Colonic mucosa (tissue), 4 donors: ENCODE measurements at regions not wholly inside any gene's neighbourhood (a gene's known extent, or its start where the extent isn't known, plus 50 kb on each side); places are given as distances from the start of the nearest gene placed in this dataset.

Source experiments
- DNase-seq: peaks from one replicate; pipeline ENCODE4 v3.0.0-alpha.2; 2020
- H3K27ac ChIP-seq: fragments of 200-600 bp; one replicate; pipeline ENCODE4 v1.8.0; 2021
- H3K27me3 ChIP-seq: fragments of 200-600 bp; one replicate; pipeline ENCODE4 v1.8.0; 2021
- H3K36me3 ChIP-seq: fragments of 200-600 bp; one replicate; pipeline ENCODE4 v1.8.0; 2021
- H3K4me1 ChIP-seq: fragments of 200-600 bp; one replicate; pipeline ENCODE4 v1.8.0; 2021; ENCODE audit warnings: mild to moderate bottlenecking
- H3K4me3 ChIP-seq: fragments of 200-600 bp; one replicate; pipeline ENCODE4 v1.8.0; 2021
- H3K9ac ChIP-seq, 2 donors: one replicate each; pipeline ENCODE4 v1.7.0; 2013; ENCODE audit warnings: control low read depth in 2 of 2, low read depth in 2 of 2, low read length in 2 of 2
- H3K9me3 ChIP-seq: fragments of 200-600 bp; one replicate; pipeline ENCODE4 v1.8.0; 2021
- CTCF ChIP-seq: fragments of 200-600 bp; IDR thresholded peaks from one replicate; pipeline ENCODE4 v1.8.0; 2022; ENCODE audit warnings: antibody characterized with exemption, mild to moderate bottlenecking
- intact Hi-C: fragments of 100-400 bp; cut with DNase I; formaldehyde crosslinking; loops from one replicate; pipeline ENCODE4 v1.14.1; 2022
- donor health status: healthy.
- donor health status: DM: no; HTN: no; CAD: no.
- donor health status: DM: no; HTN: no; CAD: no.

DNA sequence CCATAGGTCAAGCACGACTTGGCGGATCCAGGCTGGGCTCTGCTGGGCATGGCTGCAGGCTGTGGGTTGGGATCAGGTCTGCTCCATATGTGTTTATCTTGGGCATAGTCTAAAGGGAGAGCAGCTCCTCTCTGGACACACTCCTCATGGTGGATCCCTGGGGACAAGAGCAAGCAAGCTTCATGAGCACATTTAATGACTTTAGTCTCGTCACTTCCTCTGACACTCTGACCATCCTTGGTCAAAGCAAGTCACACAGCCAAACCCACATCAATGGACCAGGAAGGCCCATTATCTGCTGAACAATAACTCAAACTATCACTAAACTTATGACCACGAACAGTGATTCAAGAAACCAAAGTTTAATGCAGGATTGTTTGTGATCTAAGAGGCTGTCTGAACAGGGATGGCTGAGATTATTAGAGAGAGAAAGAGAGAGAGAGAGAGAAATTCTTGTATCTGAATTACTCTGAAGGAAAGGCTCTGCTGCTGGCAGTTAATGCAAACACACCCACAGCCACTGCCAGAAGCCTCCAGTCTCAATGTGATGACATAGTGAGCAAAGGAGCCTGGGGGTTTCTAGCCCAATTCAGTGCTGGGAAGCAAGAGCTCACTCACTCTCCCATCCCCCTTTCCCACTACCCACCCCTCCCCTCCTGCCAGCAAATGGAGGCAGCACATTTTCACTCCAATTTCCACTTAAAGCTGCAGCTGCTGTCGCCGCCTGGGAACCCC lies 490.2 kb upstream of the SULF2 start:
- no peak for TF ChIP-seq CTCF
- Histone ChIP-seq H3K36me3 (no peaks in the 10 kb centered on the region), H3K27me3 (no peaks in the 10 kb centered on the region), H3K4me3 (no peak overlapping the region), H3K4me1 (no peaks in the 10 kb centered on the region), H3K9me3 (no peaks in the 10 kb centered on the region), H3K27ac (no peak overlapping the region), H3K9ac (no peak overlapping the region)
- intact Hi-C loops = no loop called here
- DNase-seq = no peak

- intact Hi-C loops = no loop called here
- Histone ChIP-seq H3K9me3 (no peaks in the 10 kb centered on the region), H3K27me3 (no peaks in the 10 kb centered on the region), H3K4me1 (no peaks in the 10 kb centered on the region), H3K4me3 (no peak overlapping the region), H3K9ac (no peak overlapping the region), H3K27ac (no peak overlapping the region), H3K36me3 (no peaks in the 10 kb centered on the region)
- no peak for TF ChIP-seq CTCF
- DNase-seq = no peak
Observed at GRCh38 chr20:48273843-48274242, 488.6 kb upstream of the SULF2 start.

GRCh38 chr20:48270885-48271284 lies 485.6 kb upstream of the SULF2 start:
- intact Hi-C loops = no loop called here
- H3K9ac ChIP-seq = no peak overlapping the region
- TF ChIP-seq CTCF = no peak
- H3K9me3 ChIP-seq = no peaks in the 10 kb centered on the region
- no peak for DNase-seq
- H3K4me1 ChIP-seq = no peaks in the 10 kb centered on the region
- H3K27me3 ChIP-seq = no peaks in the 10 kb centered on the region
- no peak overlapping the region for H3K27ac ChIP-seq
- no peak overlapping the region for H3K4me3 ChIP-seq
- H3K36me3 ChIP-seq = no peaks in the 10 kb centered on the region

- no peaks in the 10 kb centered on the region for H3K4me1 ChIP-seq
- DNase-seq = no peak
- no peak overlapping the region for H3K4me3 ChIP-seq
- intact Hi-C loops = no loop called here
- no peaks in the 10 kb centered on the region for H3K36me3 ChIP-seq
- no peak overlapping the region for H3K27ac ChIP-seq
- H3K9me3 ChIP-seq = no peaks in the 10 kb centered on the region
- H3K9ac ChIP-seq = no peak overlapping the region
- H3K27me3 ChIP-seq = no peaks in the 10 kb centered on the region
- TF ChIP-seq CTCF = no peak
Observed at GRCh38 chr20:48267860-48268633, 482.8 kb upstream of the SULF2 start.

- TF ChIP-seq CTCF = no peak
- Histone ChIP-seq H3K9me3 (no peaks in the 10 kb centered on the region), H3K4me3 (no peak overlapping the region), H3K9ac (no peak overlapping the region), H3K4me1 (no peaks in the 10 kb centered on the region), H3K27me3 (no peaks in the 10 kb centered on the region), H3K36me3 (no peaks in the 10 kb centered on the region), H3K27ac (no peak overlapping the region)
- intact Hi-C loops = no loop called here
- no peak for DNase-seq
Observed at GRCh38 chr20:48266571-48266970, 481.3 kb upstream of the SULF2 start.
